GM18870 (cell line): ENCODE measurements at regions not wholly inside any gene's neighbourhood (a gene's known extent, or its start where the extent isn't known, plus 50 kb on each side); places are given as distances from the start of the nearest gene placed in this dataset.
"Not testable (repeated sequence)": the region's sequence is repeated elsewhere in the genome, so short reads cannot be mapped to it uniquely, and the experiment has no call there.

Experiments used
- ATAC-seq: cut with Tn5 transposase; IDR thresholded peaks from one replicate; pipeline ENCODE4 v1.9.1; 2021; ENCODE audit warnings: moderate library complexity; ENCODE audit not compliant: unreplicated experiment

DNA sequence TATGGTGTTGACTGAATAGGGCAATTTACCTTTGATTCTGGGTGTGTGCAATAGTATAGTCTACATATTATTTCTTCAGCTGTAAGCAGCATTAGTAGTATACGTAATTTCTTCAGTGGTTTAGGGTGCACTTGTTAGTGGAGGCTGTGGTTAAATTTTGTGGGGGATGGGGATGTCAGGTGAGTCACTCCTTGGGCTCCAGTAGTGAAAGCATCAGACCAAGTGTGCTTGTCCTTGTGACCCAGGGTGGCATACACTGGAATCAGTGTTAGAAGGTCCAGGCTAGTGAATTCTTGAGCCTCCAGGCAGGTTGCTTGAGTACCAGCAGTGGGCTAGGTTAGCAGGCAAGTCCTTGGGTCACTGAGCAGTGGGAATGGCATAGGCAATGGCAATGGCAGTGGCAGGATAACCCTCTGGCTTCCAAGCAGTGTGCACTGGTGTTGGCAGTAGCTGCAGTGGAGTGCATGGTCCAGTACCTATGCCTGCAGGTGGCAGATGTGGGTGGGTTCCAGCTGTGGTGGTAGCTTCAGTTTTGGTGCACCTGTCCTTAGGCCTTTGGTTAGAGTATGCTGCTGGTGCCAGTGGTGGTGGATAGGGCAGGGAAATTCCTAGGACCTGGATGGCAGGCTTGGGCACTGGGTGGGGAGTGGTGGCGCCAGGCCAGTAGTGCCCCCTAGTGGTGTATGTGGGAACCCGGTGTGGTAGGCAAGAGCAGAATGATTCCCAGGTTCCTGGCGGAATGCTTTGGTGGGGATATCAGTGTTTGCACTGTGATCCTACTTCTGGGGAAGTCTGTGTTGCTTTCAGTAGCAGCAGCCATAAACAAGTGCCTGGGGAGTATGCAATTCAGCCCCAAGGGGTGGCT lies 531.0 kb downstream of the SMARCA1 start:
- ATAC-seq: no peak

DNA sequence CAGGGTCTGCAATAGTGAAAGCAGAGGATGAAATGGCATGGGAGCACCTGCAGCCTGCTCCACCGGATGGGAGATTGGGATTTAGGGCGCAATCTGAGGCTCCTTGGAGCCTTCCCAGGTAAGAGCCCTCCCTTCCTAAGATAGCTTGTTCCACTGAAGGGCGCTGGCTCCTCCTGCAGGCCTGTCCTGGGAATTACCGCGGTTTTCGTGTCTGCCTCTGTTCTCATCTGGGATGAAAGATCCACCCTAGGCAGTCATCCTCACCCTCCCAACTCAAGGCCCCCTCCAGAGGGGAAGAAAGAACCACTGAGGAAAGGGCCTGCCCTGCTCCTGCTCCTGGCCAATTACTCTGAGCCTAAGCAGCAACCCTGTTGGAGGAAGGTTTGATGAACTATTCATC lies 547.5 kb downstream of the SMARCA1 start:
- ATAC-seq: peak; percentile 63

DNA sequence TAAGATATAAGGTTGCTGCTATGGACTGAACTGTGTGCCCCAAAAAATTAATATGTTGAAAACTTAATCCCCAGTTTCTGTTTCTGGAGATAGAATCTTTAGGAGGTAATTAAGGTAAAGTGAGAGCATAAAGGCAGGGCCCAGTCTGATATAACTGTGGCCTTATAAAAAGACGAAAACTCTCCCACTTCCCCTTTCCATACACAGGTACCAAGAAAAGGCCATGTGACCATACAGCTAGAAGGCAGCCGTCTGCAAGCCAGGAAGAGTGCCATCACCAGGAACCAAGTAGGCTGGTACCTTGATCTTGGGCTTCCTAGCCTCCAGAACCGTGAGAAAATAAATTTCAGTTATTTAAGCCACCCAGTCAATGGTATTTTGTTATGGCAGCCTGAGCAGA lies 550.3 kb downstream of the SMARCA1 start:
- ATAC-seq: no peak

DNA sequence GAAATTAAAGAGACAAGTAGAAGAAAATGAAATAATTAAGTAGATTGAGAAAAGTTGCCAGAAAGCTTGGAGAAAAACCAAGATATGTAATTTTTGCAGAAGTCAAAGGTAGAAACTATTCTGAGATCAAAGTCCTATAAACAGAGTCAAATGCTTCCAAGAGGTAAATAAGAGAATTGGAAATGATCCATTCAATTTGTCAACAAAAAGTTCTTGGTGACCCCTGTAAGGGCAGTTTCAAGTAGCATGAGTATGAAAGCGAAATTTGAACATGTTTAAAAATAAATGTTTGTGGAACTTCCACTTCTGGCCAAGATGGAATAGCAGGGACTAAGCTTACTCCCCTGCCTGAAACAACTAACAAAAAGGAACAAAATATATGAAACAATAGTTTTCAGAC lies 562.0 kb downstream of the SMARCA1 start:
- no peak for ATAC-seq

DNA sequence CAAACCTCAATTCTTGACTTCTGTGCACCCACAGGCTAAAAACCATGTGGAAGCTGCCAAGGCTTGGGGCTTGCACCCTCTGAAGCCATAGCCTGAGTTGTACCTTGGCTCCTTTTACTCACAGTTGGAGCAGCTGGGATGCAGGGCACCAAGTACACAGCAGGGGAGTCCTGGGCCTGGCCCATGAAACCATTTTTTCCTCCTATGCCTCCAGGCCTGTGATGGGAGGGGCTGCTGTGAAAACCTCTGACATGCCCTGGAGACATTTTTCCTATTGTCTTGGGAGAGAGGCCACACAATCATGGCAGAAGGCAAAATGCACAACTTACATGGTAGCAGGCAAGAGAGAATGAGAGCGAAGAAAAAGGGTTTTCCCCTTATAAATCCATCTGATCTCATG lies 568.6 kb downstream of the SMARCA1 start:
- ATAC-seq: not testable (repeated sequence)

DNA sequence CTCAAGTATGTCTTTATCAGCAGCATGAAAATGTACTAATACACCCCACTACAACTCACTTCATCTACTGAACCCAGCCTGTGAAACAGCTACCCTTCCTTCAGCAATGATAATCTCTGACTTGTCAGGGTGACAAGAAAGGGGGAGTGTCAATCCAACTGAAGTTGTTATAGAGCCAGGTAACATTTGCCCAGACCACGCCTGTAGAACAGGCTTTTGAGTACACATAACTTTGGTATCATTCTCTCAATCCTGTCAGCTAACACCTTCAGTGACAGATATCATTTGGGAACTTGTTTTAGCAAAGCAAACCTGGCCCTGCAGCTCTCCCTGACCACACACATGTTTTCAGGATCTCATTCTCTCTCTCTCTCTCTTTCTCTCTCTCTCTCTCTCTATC lies 592.2 kb downstream of the SMARCA1 start:
- ATAC-seq: no peak

DNA sequence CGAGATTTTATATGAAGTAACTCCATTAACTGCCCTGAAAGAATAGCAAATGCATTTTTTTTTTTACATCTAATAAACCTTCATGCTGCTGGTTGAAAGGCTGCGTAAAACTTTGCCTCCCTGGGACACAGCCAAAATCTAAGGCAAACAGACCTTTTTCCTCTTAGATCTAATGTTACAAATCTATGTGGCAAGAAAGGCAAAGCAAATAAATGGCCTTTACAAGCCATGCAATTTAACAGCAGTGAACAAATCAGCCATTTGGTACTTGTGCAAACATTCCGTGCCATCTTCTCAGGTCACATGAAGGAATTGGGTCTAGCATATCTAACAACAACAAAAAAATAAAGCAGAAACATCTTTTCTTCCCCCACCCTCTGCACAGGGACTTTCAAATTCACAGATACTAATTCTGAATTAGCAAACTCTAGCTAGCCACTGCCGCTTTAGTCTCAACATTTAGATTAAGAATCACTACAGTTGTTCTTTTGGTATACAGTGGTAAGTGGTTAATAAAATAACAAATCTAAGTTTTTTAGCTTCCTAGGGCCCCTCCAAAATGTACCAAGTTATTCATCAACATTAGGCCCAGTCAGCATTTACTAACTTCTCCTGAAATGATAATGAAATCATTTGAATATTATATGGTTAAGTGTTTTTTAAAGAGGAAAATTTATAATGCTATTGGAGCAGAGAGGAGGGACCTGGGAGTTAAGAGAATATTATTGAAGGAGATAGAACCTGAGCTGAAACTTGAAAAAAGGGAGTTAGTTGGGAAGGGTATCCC lies 593.8 kb downstream of the SMARCA1 start:
- ATAC-seq: no peak

DNA sequence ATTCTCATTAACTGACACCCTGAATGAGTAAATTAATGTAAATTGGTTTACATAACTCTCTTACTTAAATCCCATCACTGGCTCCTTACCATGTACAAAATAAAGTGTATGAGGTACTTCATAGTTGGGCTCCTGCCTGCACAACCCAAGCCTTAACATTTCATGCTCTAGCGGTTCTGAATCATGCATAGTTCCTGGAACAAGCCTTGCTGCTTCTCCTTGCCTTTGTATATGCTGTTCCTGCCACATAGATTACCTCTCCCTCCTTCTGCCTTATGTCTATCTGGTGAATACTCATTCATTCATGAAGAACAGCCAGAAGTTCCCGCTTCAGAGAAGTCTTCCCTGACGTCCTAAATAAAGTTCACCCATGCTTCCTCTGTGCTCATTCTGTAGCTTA lies 594.7 kb downstream of the SMARCA1 start:
- no peak for ATAC-seq

DNA sequence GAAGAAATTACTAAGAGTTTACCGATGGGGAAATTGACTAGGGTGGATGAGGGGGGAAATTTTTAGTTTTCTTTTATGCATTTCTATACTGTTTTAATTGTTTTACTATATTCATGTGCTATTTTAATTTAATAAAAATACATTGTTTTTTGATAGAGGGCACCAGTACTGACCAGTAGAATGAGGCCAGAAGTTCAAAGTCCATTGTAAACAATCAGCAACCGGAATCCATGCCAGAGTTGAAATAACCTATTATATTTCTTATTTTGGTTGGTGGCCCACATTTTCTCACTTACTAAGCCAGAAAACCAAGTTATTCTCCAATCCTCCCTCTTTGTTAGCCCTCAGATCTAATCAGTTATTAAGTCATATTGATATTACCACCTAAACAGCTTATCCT lies 595.9 kb downstream of the SMARCA1 start:
- ATAC-seq: no peak

DNA sequence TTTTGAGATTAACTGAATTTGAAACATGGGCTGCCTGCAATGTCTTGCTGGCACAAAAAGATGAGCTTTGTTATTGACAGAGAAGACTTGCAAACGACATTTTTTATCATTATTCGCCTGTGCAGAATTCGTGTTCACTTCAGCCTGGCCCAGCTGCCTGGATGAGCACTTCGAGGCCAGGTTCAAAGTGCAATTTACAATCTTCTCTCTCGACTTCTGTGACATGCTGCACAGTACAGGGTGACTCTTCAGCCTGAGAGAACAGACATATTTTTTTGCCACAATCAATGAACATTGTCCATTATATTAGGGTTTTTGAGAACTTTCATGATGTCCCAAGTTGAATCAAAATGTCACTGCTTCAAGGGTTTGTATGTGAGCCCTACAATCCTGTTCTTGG lies 616.5 kb downstream of the SMARCA1 start:
- ATAC-seq: no peak

DNA sequence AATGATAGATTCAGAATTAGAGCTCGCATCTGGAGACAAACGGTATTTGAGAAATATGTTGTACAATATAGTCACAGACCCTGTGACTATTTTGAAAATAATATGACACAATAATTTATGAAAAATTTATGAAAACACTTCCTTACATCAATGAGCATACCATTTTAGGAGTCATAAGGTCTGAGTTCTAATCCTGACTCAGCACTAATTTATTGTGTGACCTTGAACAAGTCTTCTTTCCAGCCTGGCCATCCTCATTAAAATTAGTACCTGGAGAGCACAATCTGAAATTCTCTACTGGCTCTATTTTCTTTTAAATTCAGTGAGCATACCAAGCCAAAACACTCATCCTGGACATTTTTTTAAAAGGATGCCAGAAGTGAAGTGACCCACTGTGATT lies 622.3 kb downstream of the SMARCA1 start:
- ATAC-seq: no peak

DNA sequence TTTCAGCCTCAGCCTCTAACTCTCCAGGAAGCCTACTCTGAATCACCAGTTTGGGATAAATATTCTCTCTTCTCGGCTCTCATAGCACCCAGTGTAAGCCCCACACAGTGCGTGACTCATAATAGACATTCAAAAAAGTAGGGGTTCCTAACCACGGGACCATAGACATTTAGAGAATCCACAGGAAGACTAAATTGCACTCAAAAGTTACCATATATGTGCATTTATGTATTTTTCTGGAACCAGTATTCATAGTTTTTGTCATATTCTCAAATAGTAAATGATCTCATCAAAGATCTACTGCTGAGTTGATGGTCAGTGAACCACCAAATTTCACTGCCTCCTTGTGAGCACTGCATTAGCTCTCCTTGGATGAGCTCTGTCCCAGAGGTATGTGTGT lies 625.7 kb downstream of the SMARCA1 start:
- ATAC-seq: no peak

DNA sequence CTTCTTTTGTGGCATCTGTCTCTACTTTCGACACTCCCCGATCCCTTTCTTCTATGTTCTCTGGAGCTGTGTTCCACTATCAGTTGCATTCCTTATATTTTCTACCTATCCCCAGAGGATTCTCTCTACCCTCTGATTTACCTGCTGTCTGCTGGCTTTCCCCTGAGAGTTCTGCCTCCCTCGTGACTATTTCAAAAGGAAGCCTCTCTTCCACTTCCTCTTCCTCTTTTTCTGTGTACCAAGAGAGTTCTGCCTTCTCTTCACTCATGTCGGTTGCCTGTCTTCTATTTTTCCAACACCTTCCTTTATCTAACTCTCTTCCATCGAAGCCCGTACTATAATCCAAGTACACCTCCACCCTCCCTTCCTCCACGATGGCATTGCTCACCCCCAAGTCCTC lies 631.7 kb downstream of the SMARCA1 start:
- no peak for ATAC-seq

DNA sequence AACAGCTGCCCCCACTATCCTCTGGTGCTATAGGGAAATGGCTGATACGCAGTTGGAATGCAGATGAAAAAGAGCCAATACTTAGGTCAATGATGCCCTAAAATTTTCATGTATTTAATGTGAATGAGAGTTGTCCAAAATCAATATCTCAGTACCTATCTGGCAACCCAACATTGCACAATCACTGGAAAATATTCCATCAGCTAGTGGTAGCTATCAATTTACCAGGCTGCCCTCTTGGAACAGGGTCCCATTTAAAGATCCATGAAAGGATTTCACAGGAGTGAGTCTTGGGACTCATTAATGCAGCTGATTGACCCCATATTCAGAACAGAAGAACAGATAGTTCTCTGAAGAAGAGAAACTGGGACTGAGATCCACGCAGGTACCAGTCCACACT lies 638.9 kb downstream of the SMARCA1 start:
- ATAC-seq: no peak

DNA sequence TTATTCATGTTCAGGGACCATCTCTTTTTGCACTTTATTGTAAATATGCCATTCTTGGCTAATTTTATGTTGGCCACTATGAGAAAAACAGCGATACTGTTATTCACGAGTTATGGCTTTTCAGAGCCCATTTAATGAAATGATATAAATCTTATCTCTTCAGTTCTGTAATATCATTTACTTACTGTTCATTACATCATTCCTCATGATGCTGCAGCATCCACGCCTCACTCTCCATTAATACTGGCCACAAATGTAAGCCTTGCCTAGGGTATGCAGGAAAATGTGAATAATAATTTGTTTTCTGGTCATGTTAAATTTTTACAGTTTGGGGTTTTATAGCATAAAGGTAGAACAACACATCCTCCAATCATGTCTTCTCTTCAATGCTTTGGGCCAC lies 639.6 kb downstream of the SMARCA1 start:
- ATAC-seq: no peak

DNA sequence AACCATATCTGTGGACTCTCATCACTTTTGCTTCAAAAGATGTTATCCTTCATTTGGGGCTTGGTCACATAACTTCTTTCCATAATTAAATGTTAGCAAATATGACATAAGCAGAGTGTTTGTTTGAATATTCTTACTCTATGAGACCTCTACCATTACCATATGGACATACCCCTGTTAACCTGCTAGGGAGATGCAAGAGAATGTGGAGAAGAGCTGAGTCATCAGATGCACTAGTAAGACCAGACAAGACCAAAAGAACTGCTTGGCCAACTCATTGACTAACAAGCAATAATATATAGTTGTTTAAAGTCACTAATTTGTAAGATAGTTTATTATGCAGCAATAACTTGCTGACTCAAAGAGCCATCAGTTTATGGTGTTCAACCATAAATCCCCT lies 652.9 kb downstream of the SMARCA1 start:
- ATAC-seq: no peak

DNA sequence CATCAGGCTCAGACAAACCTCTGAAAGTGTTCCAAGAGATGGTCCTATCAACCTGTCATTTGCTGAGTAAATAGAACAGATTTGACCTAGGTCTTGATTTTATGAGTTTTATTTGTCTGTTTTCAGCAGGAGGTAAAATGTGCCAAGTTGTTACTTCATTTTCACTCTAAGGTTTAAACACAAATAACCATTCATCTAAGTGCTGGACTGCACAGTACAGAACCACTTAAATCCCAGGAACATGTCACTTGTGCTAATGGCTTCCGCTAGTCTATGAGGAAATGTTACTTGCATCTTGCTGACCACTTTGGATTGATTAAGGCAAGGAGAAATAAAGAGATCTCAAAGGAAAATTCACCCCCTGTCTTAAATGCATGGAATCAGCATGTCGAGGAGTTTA lies 660.7 kb downstream of the SMARCA1 start:
- ATAC-seq: no peak

DNA sequence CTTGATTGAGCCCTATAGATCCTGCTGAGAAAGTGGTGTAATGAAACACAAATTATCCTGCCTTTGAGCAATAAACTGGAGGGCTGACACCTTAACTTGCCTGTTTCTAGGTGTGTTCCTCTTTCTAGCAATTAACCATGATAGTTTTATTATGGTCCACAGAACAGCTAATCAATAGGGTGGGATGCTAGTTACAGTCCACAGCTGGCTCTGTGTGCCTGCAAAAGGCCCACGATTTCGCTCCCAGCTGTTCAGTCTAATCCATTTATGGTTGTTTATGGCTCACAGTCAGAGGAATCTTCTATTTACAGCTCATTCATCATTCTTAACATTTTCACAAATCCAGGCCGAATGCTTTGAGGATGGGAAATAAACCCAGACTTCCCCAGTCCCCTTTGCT lies 674.9 kb downstream of the SMARCA1 start:
- ATAC-seq: no peak

DNA sequence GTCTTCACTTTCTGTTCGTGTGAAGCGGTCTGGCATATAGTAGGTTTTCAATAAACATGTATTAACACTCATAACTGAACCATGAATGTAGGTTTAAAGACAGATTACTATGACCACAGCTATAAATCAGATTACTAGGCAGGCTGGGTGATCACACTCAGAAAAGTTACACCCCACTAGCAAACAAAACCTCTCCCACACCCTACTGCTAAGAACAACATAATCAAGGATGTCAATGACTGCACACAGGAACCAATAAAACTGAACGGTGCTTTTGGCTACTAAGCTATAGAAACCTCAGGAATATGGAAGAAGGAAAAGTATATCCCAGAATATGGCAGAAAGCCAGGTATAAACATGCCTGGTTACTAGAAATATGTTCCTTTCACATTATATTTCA lies 676.9 kb downstream of the SMARCA1 start:
- ATAC-seq: no peak

DNA sequence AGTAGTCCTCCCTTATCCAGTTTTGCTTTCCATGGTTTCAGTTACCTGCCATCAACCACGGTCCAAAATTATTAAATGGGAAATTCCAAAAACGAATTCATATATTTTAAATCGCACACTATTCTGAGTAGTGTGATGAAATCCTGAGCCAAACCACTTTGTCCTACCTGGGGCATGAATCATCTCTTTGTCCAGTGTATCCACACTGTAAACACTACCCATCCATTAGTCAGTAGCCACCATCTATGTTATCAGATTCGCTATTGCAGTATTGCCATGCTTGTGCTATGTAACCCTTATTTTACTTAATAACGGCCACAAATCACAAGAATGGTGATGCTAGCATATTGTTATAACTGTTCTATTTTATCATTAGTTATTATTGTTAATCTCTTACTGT lies 704.6 kb downstream of the SMARCA1 start:
- no peak for ATAC-seq

DNA sequence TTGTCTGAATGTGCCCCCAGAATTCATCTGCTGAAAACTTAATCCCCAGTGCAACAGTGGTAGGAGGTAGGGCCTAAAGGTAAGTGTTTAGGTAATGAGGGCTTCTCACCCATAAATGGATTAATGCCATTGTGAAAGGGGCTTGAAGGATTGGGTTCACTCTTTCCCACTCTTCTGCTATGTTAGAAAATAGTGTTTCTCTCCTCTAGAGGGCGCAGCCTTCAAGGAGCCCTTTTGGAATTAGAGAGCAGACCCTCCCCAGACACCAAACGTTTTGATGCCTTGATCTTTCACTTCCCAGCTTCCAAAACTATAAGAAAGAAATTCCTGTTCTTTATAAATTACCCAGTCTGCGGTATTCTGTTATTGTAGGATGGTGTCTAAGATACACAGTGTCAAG lies 706.4 kb downstream of the SMARCA1 start:
- ATAC-seq: no peak

DNA sequence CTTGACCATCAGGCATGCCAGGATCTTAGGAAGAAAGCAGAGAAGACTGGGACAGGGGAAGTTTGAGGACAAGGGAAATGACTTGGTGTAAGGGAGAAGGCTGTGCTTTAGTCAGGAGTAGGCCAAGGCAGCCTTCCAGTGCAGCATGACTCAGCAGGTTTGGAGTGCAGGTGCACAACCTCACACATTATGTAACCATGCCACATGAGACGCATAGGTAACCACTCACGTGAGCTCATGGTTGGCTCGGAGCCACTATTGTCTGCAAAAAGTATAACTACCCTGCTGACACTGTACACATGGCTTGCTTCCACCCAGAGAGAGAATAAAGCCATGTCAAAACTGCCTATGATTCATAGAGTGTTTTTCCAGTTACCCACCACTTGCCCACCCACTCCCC lies 715.9 kb downstream of the SMARCA1 start:
- no peak for ATAC-seq
